ENCODE measurements at regions not wholly inside any gene's neighbourhood (a gene's known extent, or its start where the extent isn't known, plus 50 kb on each side); places are given as distances from the start of the nearest gene placed in this dataset.

GRCh38 chr1:59045636-59046035 lies 251.3 kb upstream of the FGGY start:
- no peak for TF ChIP-seq CTCF (IDR thresholded peaks at IDR 0.05)
- no peak for TF ChIP-seq POLR2A (IDR thresholded peaks at IDR 0.05)

Data from lower leg skin (tissue), 3 donors.